HCT116 (cell line): ENCODE measurements at regions not wholly inside any gene's neighbourhood (a gene's known extent, or its start where the extent isn't known, plus 50 kb on each side); places are given as distances from the start of the nearest gene placed in this dataset.

ENCODE experiments used
- ATAC-seq: fragments of 200-7000 bp; cut with Tn5 transposase; 2 replicates; pipeline ENCODE4 v1.9.1; 2020; ENCODE audit warnings: mild to moderate bottlenecking, moderate library complexity
- BruUV-seq: library from RNA; stranded (reverse); fragments of 400-500 nt; replicated peaks from 2 replicates; lab custom pipeline; 2021; lab: Mats Ljungman, UMichigan
- CTCF ChIA-PET: fragments of 300-600 bp; sonication (Branson Sonifier 250); formaldehyde crosslinking; loops from one replicate; lab custom pipeline; 2021; ENCODE audit warnings: antibody characterized with exemption; lab: Charles Lee
- POLR2A ChIA-PET: fragments of 300-600, 350-600 bp; sonication (Branson Sonifier 250); formaldehyde crosslinking; loops from one replicate; lab custom pipeline; 2021; ENCODE audit warnings: antibody characterized with exemption; lab: Charles Lee
- RAD21 ChIA-PET, 2 experiments: fragments of 300-600 bp; sonication (Branson Sonifier 250); formaldehyde crosslinking; loops; one replicate each; lab custom pipeline; 2023; ENCODE audit warnings: low total read pairs in 2 of 2; ENCODE audit not compliant: uncharacterized antibody in 2 of 2, unreplicated experiment in 2 of 2, low non-redundant PET in 1 of 2; lab: Charles Lee
- DNase-seq: peaks from one replicate; pipeline ENCODE4 v3.0.0-alpha.2; 2010; ENCODE audit warnings: low read depth, low spot score
- H2AFZ ChIP-seq: fragments of 200-600 bp; shearing (Covaris generic), sonication (generic); 2 replicates; pipeline ENCODE4 v1.6.1; 2017; ENCODE audit warnings: low read depth, mixed run types, mixed read lengths, antibody characterized with exemption, low read length; ENCODE audit not compliant: poor library complexity, severe bottlenecking
- H3K27ac ChIP-seq: 2 replicates; pipeline ENCODE4 v1.5.1; 2012; ENCODE audit warnings: low read depth, low read length
- H3K27me3 ChIP-seq: fragments of 200-600 bp; sonication (generic); 2 replicates; pipeline ENCODE4 v1.6.1; 2016; ENCODE audit warnings: mixed run types, low read length, mixed read lengths; ENCODE audit not compliant: insufficient read depth
- H3K36me3 ChIP-seq, 2 experiments: fragments of 200-500 bp in 1 of 2; fragments of 200-600 bp in 1 of 2; sonication (Bioruptor generic) in 1 of 2; sonication (generic) in 1 of 2; 2 replicates each; pipeline versions ENCODE4 v1.5.1 to v1.6.1; 2014 to 2016; ENCODE audit warnings: low read length in 2 of 2, inconsistent platforms in 1 of 2, mixed read lengths in 1 of 2, mixed run types in 1 of 2; ENCODE audit not compliant: insufficient read depth in 2 of 2, control insufficient read depth in 1 of 2
- H3K4me1 ChIP-seq, 2 experiments: fragments of 200-600 bp in 1 of 2; sonication (generic) in 1 of 2; 2 replicates each; pipeline versions ENCODE4 v1.5.1 to v1.6.1; 2012 to 2017; ENCODE audit warnings: low read length in 2 of 2, inconsistent platforms in 1 of 2, mild to moderate bottlenecking in 1 of 2, mixed read lengths in 1 of 2, mixed run types in 1 of 2, moderate library complexity in 1 of 2; ENCODE audit not compliant: insufficient read depth in 2 of 2, control insufficient read depth in 1 of 2
- H3K4me2 ChIP-seq: fragments of 200-600 bp; sonication (generic); 2 replicates; pipeline ENCODE4 v1.6.1; 2017; ENCODE audit warnings: mixed run types, low read length, mixed read lengths
- H3K4me3 ChIP-seq, 2 experiments: fragments of 200-600 bp in 1 of 2; sonication (generic) in 1 of 2; replicated peaks in 1 of 2; 2 replicates each; pipeline ENCODE4 v1.5.1; 2011 to 2016; ENCODE audit warnings: low read length in 2 of 2, control low read depth in 1 of 2, low read depth in 1 of 2, mild to moderate bottlenecking in 1 of 2, mixed read lengths in 1 of 2, mixed run types in 1 of 2
- H3K79me2 ChIP-seq: fragments of 200-600 bp; sonication (generic); 2 replicates; pipeline ENCODE4 v1.6.1; 2017; ENCODE audit warnings: mild to moderate bottlenecking, mixed run types, low read length, moderate library complexity, mixed read lengths; ENCODE audit not compliant: insufficient read depth
- H3K9ac ChIP-seq: fragments of 200-600 bp; sonication (generic); 2 replicates; pipeline ENCODE4 v1.6.1; 2016; ENCODE audit warnings: low read length, mixed read lengths
- H3K9me2 ChIP-seq: fragments of 200-600 bp; sonication (generic), shearing (Covaris generic); 2 replicates; pipeline ENCODE4 v1.6.1; 2017; ENCODE audit warnings: mixed run types, mild to moderate bottlenecking, moderate library complexity; ENCODE audit not compliant: insufficient read depth
- H3K9me3 ChIP-seq, 2 experiments: fragments of 200-500 bp in 1 of 2; fragments of 200-600 bp in 1 of 2; sonication (Bioruptor generic) in 1 of 2; sonication (generic) in 1 of 2; 2 replicates each; pipeline ENCODE4 v1.6.1; 2014 to 2017; ENCODE audit warnings: low read length in 2 of 2, mixed read lengths in 2 of 2, inconsistent platforms in 1 of 2, low read depth in 1 of 2, mild to moderate bottlenecking in 1 of 2, mixed run types in 1 of 2, moderate library complexity in 1 of 2; ENCODE audit not compliant: control insufficient read depth in 1 of 2, insufficient read depth in 1 of 2
- H4K20me1 ChIP-seq: fragments of 200-600 bp; sonication (generic), shearing (Covaris generic); 2 replicates; pipeline ENCODE4 v1.6.1; 2017; ENCODE audit warnings: mixed run types, mild to moderate bottlenecking, moderate library complexity; ENCODE audit not compliant: insufficient read depth
- ATF3 ChIP-seq: IDR thresholded peaks from 2 replicates; pipeline ENCODE4 v1.6.1; 2012
- CEBPB ChIP-seq: IDR thresholded peaks from 2 replicates; pipeline ENCODE4 v1.6.1; 2012; ENCODE audit warnings: low read depth
- EZH2phosphoT487 ChIP-seq: fragments of 200-600 bp; IDR thresholded peaks from 2 replicates; pipeline ENCODE4 v1.6.1; 2018; ENCODE audit warnings: antibody characterized with exemption, borderline replicate concordance
- FOSL1 ChIP-seq: IDR thresholded peaks from 2 replicates; pipeline ENCODE4 v1.6.1; 2012; ENCODE audit warnings: low read depth
- JUND ChIP-seq: IDR thresholded peaks from 2 replicates; pipeline ENCODE4 v1.6.1; 2012
- MAX ChIP-seq: IDR thresholded peaks from 2 replicates; pipeline ENCODE4 v1.6.1; 2012
- POLR2A ChIP-seq: IDR thresholded peaks from 2 replicates; pipeline ENCODE4 v1.7.0; 2011; ENCODE audit warnings: borderline replicate concordance; ENCODE audit not compliant: insufficient read depth, insufficient read length; ENCODE audit errors: extremely low read depth
- POLR2AphosphoS5 ChIP-seq: IDR thresholded peaks from 2 replicates; pipeline ENCODE4 v1.6.1; 2011; ENCODE audit warnings: mild to moderate bottlenecking, low read depth, low read length, moderate library complexity
- SP1 ChIP-seq: IDR thresholded peaks from 2 replicates; pipeline ENCODE4 v1.6.1; 2012; ENCODE audit warnings: low read depth
- intact Hi-C: fragments of 100-400 bp; cut with micrococcal nuclease; formaldehyde crosslinking; loops from 2 replicates; pipeline ENCODE4 v1.10.0; 2022
- TF ChIP-seq, protein P1 (sequence below): IDR thresholded peaks from 2 replicates; pipeline ENCODE4 v1.6.1; 2011; ENCODE audit warnings: mild to moderate bottlenecking, low read length, moderate library complexity; ENCODE audit not compliant: insufficient replicate concordance; ENCODE audit errors: extremely low read depth

- ChIA-PET CTCF (no interaction called here), RAD21 (interaction anchor here in 1 of 2 experiments (0.6 kb wide), 1 partner anchor 327 kb away, joined by 4 read pairs; no protein-coding TSS in a partner anchor), POLR2A (no interaction called here)
- intact Hi-C loops: no loop called here
- Histone ChIP-seq H3K9me2 (no peaks in the 10 kb centered on the region), H3K79me2 (no peaks in the 10 kb centered on the region), H3K4me1 (no peaks in the 10 kb centered on the region), H3K9ac (no peak overlapping the region), H3K4me3 (no peak overlapping the region), H3K36me3 (no peaks in the 10 kb centered on the region), H3K27ac (no peak overlapping the region), H4K20me1 (no peaks in the 10 kb centered on the region), H3K27me3 (no peaks in the 10 kb centered on the region), H2AFZ (no peak overlapping the region), H3K9me3 (no peaks in the 10 kb centered on the region), H3K4me2 (no peak overlapping the region)
- no peak for ATAC-seq
- DNase-seq: no peak
- BruUV-seq: no TSS peak
- TF ChIP-seq EZH2phosphoT487 (no peak), MAX (no peak), POLR2AphosphoS5 (no peak), JUND (no peak)
- TF ChIP-seq, protein P1, sequence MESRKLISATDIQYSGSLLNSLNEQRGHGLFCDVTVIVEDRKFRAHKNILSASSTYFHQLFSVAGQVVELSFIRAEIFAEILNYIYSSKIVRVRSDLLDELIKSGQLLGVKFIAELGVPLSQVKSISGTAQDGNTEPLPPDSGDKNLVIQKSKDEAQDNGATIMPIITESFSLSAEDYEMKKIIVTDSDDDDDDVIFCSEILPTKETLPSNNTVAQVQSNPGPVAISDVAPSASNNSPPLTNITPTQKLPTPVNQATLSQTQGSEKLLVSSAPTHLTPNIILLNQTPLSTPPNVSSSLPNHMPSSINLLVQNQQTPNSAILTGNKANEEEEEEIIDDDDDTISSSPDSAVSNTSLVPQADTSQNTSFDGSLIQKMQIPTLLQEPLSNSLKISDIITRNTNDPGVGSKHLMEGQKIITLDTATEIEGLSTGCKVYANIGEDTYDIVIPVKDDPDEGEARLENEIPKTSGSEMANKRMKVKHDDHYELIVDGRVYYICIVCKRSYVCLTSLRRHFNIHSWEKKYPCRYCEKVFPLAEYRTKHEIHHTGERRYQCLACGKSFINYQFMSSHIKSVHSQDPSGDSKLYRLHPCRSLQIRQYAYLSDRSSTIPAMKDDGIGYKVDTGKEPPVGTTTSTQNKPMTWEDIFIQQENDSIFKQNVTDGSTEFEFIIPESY: no peak
These were observed 87.5 kb upstream of the MME start for GRCh38 chr3:154992655-154993054.

DNA sequence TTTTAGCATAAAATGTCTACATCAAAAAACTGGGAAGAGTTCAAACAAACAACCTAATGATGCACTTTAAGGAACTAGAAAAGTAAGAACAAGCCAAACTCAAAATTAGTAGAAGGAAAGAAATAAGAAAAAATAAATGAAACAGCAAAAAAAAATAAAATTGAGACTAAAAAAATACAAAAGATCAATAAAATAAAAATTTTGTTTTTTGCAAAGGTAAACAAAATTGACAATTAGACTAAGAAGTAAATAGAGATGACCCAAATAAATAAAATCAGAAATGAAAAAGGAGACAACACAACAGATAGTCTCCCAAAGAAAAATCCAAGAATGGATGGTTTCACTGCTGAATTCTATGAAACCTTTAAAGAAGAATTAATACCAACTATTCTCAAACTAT, 89.6 kb upstream of the MME start:
- H3K4me2 ChIP-seq: no peak overlapping the region
- no peaks in the 10 kb centered on the region for H3K36me3 ChIP-seq
- ATAC-seq (no peak), DNase-seq (no peak)
- H3K79me2 ChIP-seq: no peaks in the 10 kb centered on the region
- intact Hi-C loops: no loop called here
- no peaks in the 10 kb centered on the region for H3K9me3 ChIP-seq
- no TSS peak for BruUV-seq
- H3K9me2 ChIP-seq: no peaks in the 10 kb centered on the region
- POLR2A ChIA-PET: no interaction called here
- no peak overlapping the region for H3K9ac ChIP-seq
- no peaks in the 10 kb centered on the region for H3K27me3 ChIP-seq
- RAD21 ChIA-PET: no interaction called here
- no peak overlapping the region for H3K27ac ChIP-seq
- no peaks in the 10 kb centered on the region for H4K20me1 ChIP-seq
- H3K4me3 ChIP-seq: no peak overlapping the region
- H3K4me1 ChIP-seq: no peaks in the 10 kb centered on the region
- H2AFZ ChIP-seq: no peak overlapping the region
- TF ChIP-seq JUND (no peak), FOSL1 (no peak), SP1 (no peak), CEBPB (no peak), POLR2A (no peak), ATF3 (no peak)
- CTCF ChIA-PET: no interaction called here
